C4-2B (cell line): ENCODE measurements at regions not wholly inside any gene's neighbourhood (a gene's known extent, or its start where the extent isn't known, plus 50 kb on each side); places are given as distances from the start of the nearest gene placed in this dataset.

ENCODE experiments used
- H3K27ac ChIP-seq: fragments of 450-650 bp; 2 replicates; pipeline ENCODE4 v1.5.1; 2017
- CTCF ChIP-seq: fragments of 450-650 bp; conservative IDR thresholded peaks from 2 replicates; pipeline ENCODE4 v1.5.1; 2017; ENCODE audit warnings: mild to moderate bottlenecking
- ZFX ChIP-seq: fragments of 450-650 bp; IDR thresholded peaks from 2 replicates; pipeline ENCODE4 v1.6.1; 2017

- H3K27ac ChIP-seq = no peak overlapping the region
- TF ChIP-seq ZFX = no peak
- no peak for TF ChIP-seq CTCF
Measured at GRCh38 chr10:128852902-128853301, 614.1 kb upstream of the MGMT start.

GRCh38 chr10:128853537-128853936 lies 613.5 kb upstream of the MGMT start:
- TF ChIP-seq ZFX (no peak), CTCF (no peak)
- H3K27ac ChIP-seq = no peak overlapping the region

GRCh38 chr10:128854204-128854603 lies 612.8 kb upstream of the MGMT start:
- no peak for TF ChIP-seq CTCF
- TF ChIP-seq ZFX = no peak
- H3K27ac ChIP-seq = no peak overlapping the region

- H3K27ac ChIP-seq = no peak overlapping the region
- TF ChIP-seq ZFX (no peak), CTCF (no peak)
Measured at GRCh38 chr10:128854963-128855362, 612.1 kb upstream of the MGMT start.

- TF ChIP-seq ZFX (no peak), CTCF (no peak)
- H3K27ac ChIP-seq = no peak overlapping the region
Measured at GRCh38 chr10:128855618-128856428, 611.2 kb upstream of the MGMT start.

GRCh38 chr10:128859738-128860386 lies 607.2 kb upstream of the MGMT start:
- TF ChIP-seq ZFX = no peak
- TF ChIP-seq CTCF = peak; percentile 87
- no peak overlapping the region for H3K27ac ChIP-seq

GRCh38 chr10:128860574-128860973 lies 606.5 kb upstream of the MGMT start:
- no peak for TF ChIP-seq ZFX
- no peak for TF ChIP-seq CTCF
- H3K27ac ChIP-seq = no peak overlapping the region
